Panc1 (cell line): ENCODE measurements at regions not wholly inside any gene's neighbourhood (a gene's known extent, or its start where the extent isn't known, plus 50 kb on each side); places are given as distances from the start of the nearest gene placed in this dataset.

Source experiments
- ATAC-seq: fragments of 200-7000 bp; cut with Tn5 transposase; 2 replicates; pipeline ENCODE4 v1.9.1; 2020; ENCODE audit warnings: mild to moderate bottlenecking, moderate library complexity
- BruUV-seq: library from RNA; stranded (reverse); fragments of 400-500 nt; replicated peaks from 2 replicates; lab custom pipeline; 2021; lab: Mats Ljungman, UMichigan
- CTCF ChIA-PET: fragments of 300-600 bp; sonication (Branson Sonifier 250); formaldehyde crosslinking; loops from one replicate; lab custom pipeline; 2022; ENCODE audit warnings: antibody characterized with exemption; lab: Charles Lee
- POLR2A ChIA-PET: fragments of 300-600 bp; sonication (Branson Sonifier 250); formaldehyde crosslinking; loops from one replicate; lab custom pipeline; 2022; ENCODE audit warnings: antibody characterized with exemption; lab: Charles Lee
- DNase-seq: peaks from one replicate; pipeline ENCODE4 v3.0.0-alpha.2; 2010; ENCODE audit warnings: low read depth, low spot score
- H3K27ac ChIP-seq: 2 replicates; pipeline ENCODE4 v1.5.1; 2011; ENCODE audit warnings: mild to moderate bottlenecking, low read length, inconsistent platforms
- H3K27me3 ChIP-seq: fragments of 200-500 bp; sonication (Bioruptor generic); 2 replicates; pipeline ENCODE4 v1.6.0; 2014; ENCODE audit warnings: low read length, inconsistent platforms; ENCODE audit not compliant: control insufficient read depth, insufficient read depth
- H3K36me3 ChIP-seq: fragments of 200-500 bp; sonication (Bioruptor generic); 2 replicates; pipeline ENCODE4 v1.5.1; 2014; ENCODE audit warnings: inconsistent platforms, mild to moderate bottlenecking, low read length, moderate library complexity; ENCODE audit not compliant: control insufficient read depth, insufficient read depth
- H3K4me1 ChIP-seq: 2 replicates; pipeline ENCODE4 v1.5.1; 2011; ENCODE audit warnings: inconsistent platforms, mild to moderate bottlenecking, low read length, moderate library complexity; ENCODE audit not compliant: control insufficient read depth, insufficient read depth
- H3K4me3 ChIP-seq, 2 experiments: 2 replicates each; pipeline ENCODE4 v1.5.1; 2011 to 2012; ENCODE audit warnings: low read depth in 2 of 2, low read length in 2 of 2, mild to moderate bottlenecking in 2 of 2, inconsistent platforms in 1 of 2, moderate library complexity in 1 of 2
- H3K9me3 ChIP-seq: fragments of 200-500 bp; sonication (Bioruptor generic); 2 replicates; pipeline ENCODE4 v1.5.1; 2014; ENCODE audit warnings: low read depth, mild to moderate bottlenecking, inconsistent platforms, low read length, moderate library complexity; ENCODE audit not compliant: control insufficient read depth, insufficient read depth
- POLR2AphosphoS5 ChIP-seq: IDR thresholded peaks from 2 replicates; pipeline ENCODE4 v1.6.1; 2012; ENCODE audit warnings: mild to moderate bottlenecking, low read depth, low read length, moderate library complexity
- SIN3A ChIP-seq: IDR thresholded peaks from 2 replicates; pipeline ENCODE4 v1.6.1; 2012; ENCODE audit warnings: low read depth, mild to moderate bottlenecking, low read length, moderate library complexity, borderline replicate concordance; ENCODE audit not compliant: insufficient read depth
- TCF7L2 ChIP-seq: IDR thresholded peaks from 2 replicates; pipeline ENCODE4 v1.6.1; 2011; ENCODE audit warnings: mild to moderate bottlenecking, low read depth, low read length, inconsistent platforms
- in situ Hi-C: cut with HindIII; loops from 2 replicates; pipeline ENCODE4 v1.10.0; 2016; ENCODE audit warnings: low sequenced_read_pairs, low pct_unique_long_range_greater_than_20kb
- intact Hi-C: fragments of 100-400 bp; cut with micrococcal nuclease; formaldehyde crosslinking; loops from one replicate; pipeline ENCODE4 v1.10.0; 2022; ENCODE audit not compliant: unreplicated experiment
- TF ChIP-seq, protein P1 (sequence below): fragments of 450-650 bp; IDR thresholded peaks from 2 replicates; pipeline ENCODE4 v1.5.1; 2017; ENCODE audit warnings: mild to moderate bottlenecking
- TF ChIP-seq, protein P2 (sequence below), 2 experiments: IDR thresholded peaks; 2 replicates each; pipeline ENCODE4 v1.6.1; 2011 to 2012; ENCODE audit warnings: low read depth in 2 of 2, control low read depth in 1 of 2, low read length in 1 of 2, mild to moderate bottlenecking in 1 of 2, moderate library complexity in 1 of 2; ENCODE audit not compliant: insufficient read depth in 1 of 2

DNA sequence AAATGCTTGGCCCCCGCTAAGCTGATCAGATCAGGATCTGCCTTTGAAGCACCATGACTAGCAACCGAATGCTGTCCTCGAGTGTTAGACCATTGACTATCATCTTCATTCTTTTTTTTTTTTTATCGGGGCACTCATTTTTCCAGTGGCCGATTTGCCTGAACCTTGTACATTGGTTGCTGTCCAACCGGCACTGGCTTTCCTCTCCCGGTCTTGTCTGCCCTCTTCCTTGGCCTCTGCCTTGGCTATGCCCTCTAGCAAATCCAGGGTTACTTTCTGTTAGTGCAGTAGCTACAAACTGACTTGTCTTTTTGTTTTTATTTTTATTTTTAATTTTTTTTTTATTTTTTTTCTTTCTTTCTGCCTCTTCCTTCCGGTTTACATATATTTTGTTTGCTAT, 102.3 kb downstream of the ALG10 start:
- Histone ChIP-seq H3K36me3 (no peaks in the 10 kb centered on the region), H3K9me3 (no peaks in the 10 kb centered on the region), H3K4me1 (no peaks in the 10 kb centered on the region), H3K4me3 (no peak overlapping the region), H3K27ac (no peak overlapping the region), H3K27me3 (no peaks in the 10 kb centered on the region; the same call in 1 of the 2 replicates)
- BruUV-seq: no TSS peak
- ATAC-seq (no peak), DNase-seq (no peak)
- ChIA-PET CTCF (interaction anchor here (0.7 kb wide), 1 partner anchor 1099 kb away, joined by 3 read pairs; no protein-coding TSS in a partner anchor), POLR2A (no interaction called here)
- intact Hi-C loops (loop anchor here (5.0 kb wide), 1 partner anchor 503 kb away; no protein-coding TSS in a partner anchor), in situ Hi-C loops (no loop called here)
- TF ChIP-seq, protein P1, sequence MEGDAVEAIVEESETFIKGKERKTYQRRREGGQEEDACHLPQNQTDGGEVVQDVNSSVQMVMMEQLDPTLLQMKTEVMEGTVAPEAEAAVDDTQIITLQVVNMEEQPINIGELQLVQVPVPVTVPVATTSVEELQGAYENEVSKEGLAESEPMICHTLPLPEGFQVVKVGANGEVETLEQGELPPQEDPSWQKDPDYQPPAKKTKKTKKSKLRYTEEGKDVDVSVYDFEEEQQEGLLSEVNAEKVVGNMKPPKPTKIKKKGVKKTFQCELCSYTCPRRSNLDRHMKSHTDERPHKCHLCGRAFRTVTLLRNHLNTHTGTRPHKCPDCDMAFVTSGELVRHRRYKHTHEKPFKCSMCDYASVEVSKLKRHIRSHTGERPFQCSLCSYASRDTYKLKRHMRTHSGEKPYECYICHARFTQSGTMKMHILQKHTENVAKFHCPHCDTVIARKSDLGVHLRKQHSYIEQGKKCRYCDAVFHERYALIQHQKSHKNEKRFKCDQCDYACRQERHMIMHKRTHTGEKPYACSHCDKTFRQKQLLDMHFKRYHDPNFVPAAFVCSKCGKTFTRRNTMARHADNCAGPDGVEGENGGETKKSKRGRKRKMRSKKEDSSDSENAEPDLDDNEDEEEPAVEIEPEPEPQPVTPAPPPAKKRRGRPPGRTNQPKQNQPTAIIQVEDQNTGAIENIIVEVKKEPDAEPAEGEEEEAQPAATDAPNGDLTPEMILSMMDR: no peak
- TF ChIP-seq, protein P2, sequence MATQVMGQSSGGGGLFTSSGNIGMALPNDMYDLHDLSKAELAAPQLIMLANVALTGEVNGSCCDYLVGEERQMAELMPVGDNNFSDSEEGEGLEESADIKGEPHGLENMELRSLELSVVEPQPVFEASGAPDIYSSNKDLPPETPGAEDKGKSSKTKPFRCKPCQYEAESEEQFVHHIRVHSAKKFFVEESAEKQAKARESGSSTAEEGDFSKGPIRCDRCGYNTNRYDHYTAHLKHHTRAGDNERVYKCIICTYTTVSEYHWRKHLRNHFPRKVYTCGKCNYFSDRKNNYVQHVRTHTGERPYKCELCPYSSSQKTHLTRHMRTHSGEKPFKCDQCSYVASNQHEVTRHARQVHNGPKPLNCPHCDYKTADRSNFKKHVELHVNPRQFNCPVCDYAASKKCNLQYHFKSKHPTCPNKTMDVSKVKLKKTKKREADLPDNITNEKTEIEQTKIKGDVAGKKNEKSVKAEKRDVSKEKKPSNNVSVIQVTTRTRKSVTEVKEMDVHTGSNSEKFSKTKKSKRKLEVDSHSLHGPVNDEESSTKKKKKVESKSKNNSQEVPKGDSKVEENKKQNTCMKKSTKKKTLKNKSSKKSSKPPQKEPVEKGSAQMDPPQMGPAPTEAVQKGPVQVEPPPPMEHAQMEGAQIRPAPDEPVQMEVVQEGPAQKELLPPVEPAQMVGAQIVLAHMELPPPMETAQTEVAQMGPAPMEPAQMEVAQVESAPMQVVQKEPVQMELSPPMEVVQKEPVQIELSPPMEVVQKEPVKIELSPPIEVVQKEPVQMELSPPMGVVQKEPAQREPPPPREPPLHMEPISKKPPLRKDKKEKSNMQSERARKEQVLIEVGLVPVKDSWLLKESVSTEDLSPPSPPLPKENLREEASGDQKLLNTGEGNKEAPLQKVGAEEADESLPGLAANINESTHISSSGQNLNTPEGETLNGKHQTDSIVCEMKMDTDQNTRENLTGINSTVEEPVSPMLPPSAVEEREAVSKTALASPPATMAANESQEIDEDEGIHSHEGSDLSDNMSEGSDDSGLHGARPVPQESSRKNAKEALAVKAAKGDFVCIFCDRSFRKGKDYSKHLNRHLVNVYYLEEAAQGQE (IDR thresholded peaks at IDR 0.05; ENCODE audit: insufficient read depth in 1 of 2, low read depth in 2 of 2, low read length in 1 of 2): no peak

- H3K27me3 ChIP-seq: no peaks in the 10 kb centered on the region
- in situ Hi-C loops: no loop called here
- H3K4me1 ChIP-seq: no peaks in the 10 kb centered on the region
- POLR2A ChIA-PET: no interaction called here
- intact Hi-C loops: no loop called here
- H3K4me3 ChIP-seq: peak overlapping the region; percentile 10 to 46
- TF ChIP-seq, protein P1: no peak
- no peak for TF ChIP-seq TCF7L2
- no peak for TF ChIP-seq SIN3A
- ATAC-seq (peak; percentile 66; the same call in 1 of the 2 replicates), DNase-seq (no peak)
- H3K27ac ChIP-seq: peak overlapping the region; percentile 1; the same call in 1 of the 2 replicates
- no TSS peak for BruUV-seq
- CTCF ChIA-PET: no interaction called here
- no peaks in the 10 kb centered on the region for H3K9me3 ChIP-seq
- no peaks in the 10 kb centered on the region for H3K36me3 ChIP-seq
These were observed 103.9 kb downstream of the ALG10 start for GRCh38 chr12:34126239-34126641.

DNA sequence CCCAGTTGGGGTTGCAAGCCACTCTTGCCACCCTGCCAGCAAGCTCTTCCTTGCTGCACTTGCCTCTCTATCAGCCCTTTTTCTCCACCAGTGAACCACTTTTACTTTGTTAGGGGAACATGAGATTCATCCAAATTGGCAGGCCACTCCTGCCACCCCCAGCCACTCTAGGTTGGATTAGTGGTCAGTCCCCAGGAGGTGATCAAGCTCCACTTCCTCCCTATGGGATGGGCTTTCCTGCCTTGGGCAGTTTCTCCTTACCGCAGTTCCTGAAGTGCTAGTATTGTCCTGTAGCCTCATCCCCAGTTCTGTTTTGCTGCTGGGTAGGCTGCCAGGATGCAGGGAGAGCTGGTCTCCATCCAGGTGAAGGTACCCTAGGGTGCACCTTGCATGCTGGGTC, 104.5 kb downstream of the ALG10 start:
- ATAC-seq (no peak), DNase-seq (no peak)
- no TSS peak for BruUV-seq
- Histone ChIP-seq H3K36me3 (no peaks in the 10 kb centered on the region), H3K9me3 (no peaks in the 10 kb centered on the region), H3K27ac (no peak overlapping the region), H3K4me1 (no peaks in the 10 kb centered on the region), H3K4me3 (no peak overlapping the region), H3K27me3 (no peaks in the 10 kb centered on the region)
- in situ Hi-C loops (no loop called here), intact Hi-C loops (no loop called here)
- ChIA-PET CTCF (no interaction called here), POLR2A (no interaction called here)
- TF ChIP-seq, protein P1: no peak
- TF ChIP-seq TCF7L2 (no peak), SIN3A (no peak), POLR2AphosphoS5 (no peak)
- TF ChIP-seq, protein P2 (IDR thresholded peaks at IDR 0.05; ENCODE audit: insufficient read depth in 1 of 2, low read depth in 2 of 2, low read length in 1 of 2): no peak
